ENCODE measurements at regions not wholly inside any gene's neighbourhood (a gene's known extent, or its start where the extent isn't known, plus 50 kb on each side); places are given as distances from the start of the nearest gene placed in this dataset.

DNA sequence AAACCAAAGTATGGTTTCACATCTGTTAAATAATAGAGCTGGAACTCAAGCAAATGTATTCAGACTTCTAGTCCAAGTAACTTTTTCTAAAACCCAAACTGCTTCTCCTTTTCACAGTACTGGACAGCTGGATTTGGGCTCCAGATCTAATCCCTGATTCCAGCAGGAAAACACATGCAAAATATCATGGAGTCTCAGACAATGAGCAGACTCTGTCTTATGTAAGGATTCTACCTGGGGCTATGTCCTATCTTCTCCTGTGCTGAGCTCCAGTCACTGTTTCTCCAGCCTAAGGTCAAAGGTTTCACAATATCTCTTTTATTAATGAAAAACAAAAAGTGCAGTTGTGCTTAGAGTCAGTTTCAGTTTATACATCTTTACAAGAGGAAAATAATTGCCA, 83.2 kb upstream of the EED start:
- Histone ChIP-seq H3K36me3 (ENCODE audit: control insufficient read depth in 2 of 4, insufficient read depth in 4 of 4, low read length in 3 of 4) (no peaks in the 10 kb centered on the region), H2BK20ac (ENCODE audit: low read length) (no peak overlapping the region), H3K4me3 (ENCODE audit: extremely low read depth in 1 of 4, insufficient read depth in 2 of 4, low read depth in 3 of 4, low read length in 4 of 4) (no peak overlapping the region), H3K23me2 (ENCODE audit: low read depth, low read length) (peaks cover 2% of the 10 kb centered on the region; the same call in 1 of the 2 replicates), H3K23ac (ENCODE audit: insufficient read length) (no peak overlapping the region), H4K8ac (ENCODE audit: extremely low read depth, insufficient read depth, low read length) (no peak overlapping the region), H2AFZ (ENCODE audit: low read length) (no peak overlapping the region), H3K4ac (replicated peaks; ENCODE audit: insufficient read length, low read depth, low read length) (no peak overlapping the region), H2BK5ac (ENCODE audit: low read depth, low read length) (no peak overlapping the region), H2BK15ac (ENCODE audit: low read length) (no peak overlapping the region), H2AK5ac (ENCODE audit: low read depth, low read length) (no peak overlapping the region), H2BK120ac (replicated peaks; ENCODE audit: low read depth, low read length) (no peak overlapping the region), H3K27ac (ENCODE audit: low read depth, low read length) (no peak overlapping the region), H4K91ac (replicated peaks; ENCODE audit: insufficient read length, low read length) (no peak overlapping the region), H3K18ac (ENCODE audit: extremely low read depth, low read length) (no peak overlapping the region), H4K20me1 (replicated peaks in 1 of 2; ENCODE audit: control insufficient read depth in 1 of 2, insufficient read depth in 2 of 2, low read length in 2 of 2) (no peaks in the 10 kb centered on the region), H4K5ac (ENCODE audit: insufficient read length, low read depth, low read length) (no peak overlapping the region), H3K14ac (ENCODE audit: insufficient read length) (no peak overlapping the region), H3K79me1 (ENCODE audit: low read depth, low read length) (no peaks in the 10 kb centered on the region), H3K9ac (replicated peaks in 1 of 4; ENCODE audit: extremely low read depth in 1 of 4, low read depth in 3 of 4, low read length in 3 of 4) (no peak overlapping the region), H2BK12ac (ENCODE audit: low read depth, low read length) (no peak overlapping the region), H3K56ac (replicated peaks; ENCODE audit: insufficient read length, low read depth, low read length) (no peak overlapping the region), H3K79me2 (ENCODE audit: control insufficient read depth in 1 of 2, insufficient read depth in 2 of 2, low read length in 2 of 2) (no peaks in the 10 kb centered on the region), H3K4me1 (replicated peaks in 1 of 4; ENCODE audit: control insufficient read depth in 3 of 4, insufficient read depth in 4 of 4, low read length in 3 of 4) (peaks cover 0 to 3% (median 0%) of the 10 kb centered on the region in 4 experiments; a peak in 1 of 7 replicates), H3K27me3 (replicated peaks in 1 of 4; ENCODE audit: control insufficient read depth in 3 of 4, extremely low read depth in 1 of 4, insufficient read depth in 3 of 4, low read length in 3 of 4) (no peaks in the 10 kb centered on the region), H3K4me2 (ENCODE audit: insufficient read depth in 1 of 2, low read depth in 2 of 2, low read length in 2 of 2) (no peak overlapping the region), H3K9me3 (ENCODE audit: insufficient read depth in 2 of 2, low read depth in 1 of 2, low read length in 1 of 2) (no peaks in the 10 kb centered on the region)
- DNase-seq (ENCODE audit: low read depth in 1 of 2, low spot score in 2 of 2) (no peak), FAIRE-seq (no peak)
- CTCF ChIA-PET (ENCODE audit: partially characterized antibody) = interaction anchor here (1.0 to 1.5 kb wide), 2 partner anchors 10 to 57 kb away, joined by 3 to 4 read pairs; no protein-coding TSS in a partner anchor
- POLR2A ChIA-PET (ENCODE audit: partially characterized antibody) = interaction anchor here (1.2 kb wide), 1 partner anchor 10 kb away, joined by 3 read pairs; no protein-coding TSS in a partner anchor
- TF ChIP-seq NANOG (IDR thresholded peaks at IDR 0.05; ENCODE audit: insufficient read depth, low read depth, low read length, poor library complexity, severe bottlenecking) (no peak), BRCA1 (IDR thresholded peaks at IDR 0.05; ENCODE audit: low read depth, low read length) (no peak), SP2 (IDR thresholded peaks at IDR 0.05; ENCODE audit: low read length) (no peak), HDAC6 (IDR thresholded peaks at IDR 0.05; ENCODE audit: low read depth, low read length) (no peak), CHD2 (IDR thresholded peaks at IDR 0.05; ENCODE audit: low read length) (no peak), BACH1 (IDR thresholded peaks at IDR 0.05; ENCODE audit: low read length) (no peak), BCL11A (IDR thresholded peaks at IDR 0.05; ENCODE audit: low read depth in 2 of 2, low read length in 2 of 2) (no peak), EGR1 (IDR thresholded peaks at IDR 0.05; ENCODE audit: borderline replicate concordance, low read depth, low read length) (no peak), PHF8 (conservative IDR thresholded peaks at IDR 0.05; ENCODE audit: low read depth, low read length) (no peak)
- TF ChIP-seq, protein P1, sequence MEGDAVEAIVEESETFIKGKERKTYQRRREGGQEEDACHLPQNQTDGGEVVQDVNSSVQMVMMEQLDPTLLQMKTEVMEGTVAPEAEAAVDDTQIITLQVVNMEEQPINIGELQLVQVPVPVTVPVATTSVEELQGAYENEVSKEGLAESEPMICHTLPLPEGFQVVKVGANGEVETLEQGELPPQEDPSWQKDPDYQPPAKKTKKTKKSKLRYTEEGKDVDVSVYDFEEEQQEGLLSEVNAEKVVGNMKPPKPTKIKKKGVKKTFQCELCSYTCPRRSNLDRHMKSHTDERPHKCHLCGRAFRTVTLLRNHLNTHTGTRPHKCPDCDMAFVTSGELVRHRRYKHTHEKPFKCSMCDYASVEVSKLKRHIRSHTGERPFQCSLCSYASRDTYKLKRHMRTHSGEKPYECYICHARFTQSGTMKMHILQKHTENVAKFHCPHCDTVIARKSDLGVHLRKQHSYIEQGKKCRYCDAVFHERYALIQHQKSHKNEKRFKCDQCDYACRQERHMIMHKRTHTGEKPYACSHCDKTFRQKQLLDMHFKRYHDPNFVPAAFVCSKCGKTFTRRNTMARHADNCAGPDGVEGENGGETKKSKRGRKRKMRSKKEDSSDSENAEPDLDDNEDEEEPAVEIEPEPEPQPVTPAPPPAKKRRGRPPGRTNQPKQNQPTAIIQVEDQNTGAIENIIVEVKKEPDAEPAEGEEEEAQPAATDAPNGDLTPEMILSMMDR (IDR thresholded peaks at IDR 0.05; ENCODE audit: control extremely low read depth in 1 of 3, insufficient read depth in 1 of 3, low read depth in 1 of 3, low read length in 3 of 3) = no peak
- TF ChIP-seq, protein P2, sequence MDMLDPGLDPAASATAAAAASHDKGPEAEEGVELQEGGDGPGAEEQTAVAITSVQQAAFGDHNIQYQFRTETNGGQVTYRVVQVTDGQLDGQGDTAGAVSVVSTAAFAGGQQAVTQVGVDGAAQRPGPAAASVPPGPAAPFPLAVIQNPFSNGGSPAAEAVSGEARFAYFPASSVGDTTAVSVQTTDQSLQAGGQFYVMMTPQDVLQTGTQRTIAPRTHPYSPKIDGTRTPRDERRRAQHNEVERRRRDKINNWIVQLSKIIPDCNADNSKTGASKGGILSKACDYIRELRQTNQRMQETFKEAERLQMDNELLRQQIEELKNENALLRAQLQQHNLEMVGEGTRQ (IDR thresholded peaks at IDR 0.05; ENCODE audit: low read length) = no peak
